SU-DHL-6 (cell line): ENCODE measurements at regions not wholly inside any gene's neighbourhood (a gene's known extent, or its start where the extent isn't known, plus 50 kb on each side); places are given as distances from the start of the nearest gene placed in this dataset.

Experiments
- H2AFZ ChIP-seq: fragments of 200-600 bp; sonication (generic); 2 replicates; pipeline ENCODE4 v1.6.1; 2014; ENCODE audit warnings: low read depth, mild to moderate bottlenecking, moderate library complexity, mixed read lengths, antibody characterized with exemption, low read length; ENCODE audit not compliant: severe bottlenecking
- H3F3A ChIP-seq: fragments of 200-600 bp; shearing (Covaris generic); 2 replicates; pipeline ENCODE4 v1.6.0; 2016; ENCODE audit warnings: antibody characterized with exemption, mild to moderate bottlenecking; ENCODE audit not compliant: insufficient read depth
- H3K27ac ChIP-seq: fragments of 200-600 bp; sonication (generic); 2 replicates; pipeline ENCODE4 v1.5.1; 2016; ENCODE audit warnings: low read depth, mild to moderate bottlenecking, low read length, moderate library complexity, mixed read lengths
- H3K27me3 ChIP-seq: fragments of 200-600 bp; sonication (generic), shearing (Covaris generic); 2 replicates; pipeline ENCODE4 v1.6.0; 2014; ENCODE audit warnings: mild to moderate bottlenecking, low read length
- H3K36me3 ChIP-seq: fragments of 200-600 bp; sonication (generic); 2 replicates; pipeline ENCODE4 v1.6.1; 2014; ENCODE audit warnings: mild to moderate bottlenecking, low read length, mixed read lengths
- H3K4me2 ChIP-seq: fragments of 300-600, 200-600 bp; shearing (Covaris generic), sonication (generic); 2 replicates; pipeline ENCODE4 v1.6.0; 2014; ENCODE audit warnings: low read length, low read depth, mild to moderate bottlenecking; ENCODE audit not compliant: poor library complexity, severe bottlenecking
- H3K4me3 ChIP-seq: fragments of 200-600 bp; sonication (generic); 2 replicates; pipeline ENCODE4 v1.5.1; 2014; ENCODE audit warnings: antibody characterized with exemption, low read length, mild to moderate bottlenecking, mixed read lengths; ENCODE audit not compliant: insufficient read depth, poor library complexity, severe bottlenecking
- H3K79me2 ChIP-seq: fragments of 200-600 bp; sonication (generic); 2 replicates; pipeline ENCODE4 v1.6.1; 2014; ENCODE audit warnings: mild to moderate bottlenecking, low read length, moderate library complexity; ENCODE audit not compliant: insufficient read depth
- H3K9ac ChIP-seq: fragments of 200-600 bp; sonication (generic); 2 replicates; pipeline ENCODE4 v1.7.0; 2014; ENCODE audit warnings: mild to moderate bottlenecking, low read length
- H3K9me2 ChIP-seq: fragments of 200-600 bp; sonication (generic); replicated peaks from 2 replicates; pipeline ENCODE4 v1.6.1; 2014; ENCODE audit warnings: low read length; ENCODE audit not compliant: insufficient read depth
- H3K9me3 ChIP-seq: fragments of 200-600 bp; sonication (generic); 2 replicates; pipeline ENCODE4 v1.6.1; 2014; ENCODE audit warnings: low read length, mixed read lengths; ENCODE audit not compliant: insufficient read depth
- H4K20me1 ChIP-seq: fragments of 200-600 bp; sonication (generic); 2 replicates; pipeline ENCODE4 v1.6.1; 2014; ENCODE audit warnings: low read depth, mild to moderate bottlenecking, antibody characterized with exemption, low read length, moderate library complexity, mixed read lengths
- EZH2phosphoT487 ChIP-seq: fragments of 200-600 bp; sonication (generic), shearing (Covaris generic); conservative IDR thresholded peaks from 2 replicates; pipeline ENCODE4 v1.6.1; 2018; ENCODE audit warnings: mild to moderate bottlenecking, antibody characterized with exemption, low read length, moderate library complexity, mixed read lengths
- TF ChIP-seq, protein P1 (sequence below): fragments of 200-600 bp; sonication (generic); IDR thresholded peaks from one replicate; pipeline ENCODE4 v1.5.1; 2017; ENCODE audit warnings: antibody characterized with exemption, mild to moderate bottlenecking, low read length, moderate library complexity; ENCODE audit not compliant: insufficient read depth, poor library complexity, severe bottlenecking

DNA sequence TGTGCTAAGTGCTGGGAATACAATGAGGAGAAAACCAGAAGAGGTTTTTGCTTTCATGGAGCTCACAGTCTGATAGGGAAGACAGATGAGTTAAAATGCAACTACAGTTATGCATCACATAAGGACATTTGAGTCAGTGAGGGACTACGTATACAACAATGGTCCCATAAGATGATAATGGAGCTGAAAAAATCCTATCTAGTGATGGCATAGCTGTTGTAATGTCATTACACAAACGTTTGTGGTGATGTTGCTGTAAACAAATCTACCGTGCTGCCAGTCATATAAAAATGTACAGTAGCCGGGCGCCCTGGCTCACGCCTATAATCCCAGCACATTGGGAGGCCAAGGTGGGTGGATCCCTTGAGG is 110.1 kb upstream of the RAD23B start:
- Histone ChIP-seq H3K27ac (no peak overlapping the region), H3K9me2 (no peaks in the 10 kb centered on the region), H3K4me2 (no peak overlapping the region), H3K27me3 (no peaks in the 10 kb centered on the region), H3K36me3 (no peaks in the 10 kb centered on the region), H3K4me3 (no peak overlapping the region), H4K20me1 (no peaks in the 10 kb centered on the region), H3K9ac (no peak overlapping the region), H3K79me2 (no peaks in the 10 kb centered on the region), H3F3A (no peaks in the 10 kb centered on the region), H3K9me3 (no peaks in the 10 kb centered on the region), H2AFZ (no peak overlapping the region)
- no peak for TF ChIP-seq EZH2phosphoT487
- TF ChIP-seq, protein P1, sequence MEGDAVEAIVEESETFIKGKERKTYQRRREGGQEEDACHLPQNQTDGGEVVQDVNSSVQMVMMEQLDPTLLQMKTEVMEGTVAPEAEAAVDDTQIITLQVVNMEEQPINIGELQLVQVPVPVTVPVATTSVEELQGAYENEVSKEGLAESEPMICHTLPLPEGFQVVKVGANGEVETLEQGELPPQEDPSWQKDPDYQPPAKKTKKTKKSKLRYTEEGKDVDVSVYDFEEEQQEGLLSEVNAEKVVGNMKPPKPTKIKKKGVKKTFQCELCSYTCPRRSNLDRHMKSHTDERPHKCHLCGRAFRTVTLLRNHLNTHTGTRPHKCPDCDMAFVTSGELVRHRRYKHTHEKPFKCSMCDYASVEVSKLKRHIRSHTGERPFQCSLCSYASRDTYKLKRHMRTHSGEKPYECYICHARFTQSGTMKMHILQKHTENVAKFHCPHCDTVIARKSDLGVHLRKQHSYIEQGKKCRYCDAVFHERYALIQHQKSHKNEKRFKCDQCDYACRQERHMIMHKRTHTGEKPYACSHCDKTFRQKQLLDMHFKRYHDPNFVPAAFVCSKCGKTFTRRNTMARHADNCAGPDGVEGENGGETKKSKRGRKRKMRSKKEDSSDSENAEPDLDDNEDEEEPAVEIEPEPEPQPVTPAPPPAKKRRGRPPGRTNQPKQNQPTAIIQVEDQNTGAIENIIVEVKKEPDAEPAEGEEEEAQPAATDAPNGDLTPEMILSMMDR: no peak

- Histone ChIP-seq H3F3A (no peaks in the 10 kb centered on the region), H3K27me3 (no peaks in the 10 kb centered on the region), H2AFZ (no peak overlapping the region), H4K20me1 (no peaks in the 10 kb centered on the region), H3K9ac (no peak overlapping the region), H3K27ac (no peak overlapping the region), H3K79me2 (no peaks in the 10 kb centered on the region), H3K36me3 (no peaks in the 10 kb centered on the region), H3K4me2 (no peak overlapping the region), H3K4me3 (no peak overlapping the region), H3K9me2 (no peaks in the 10 kb centered on the region), H3K9me3 (no peaks in the 10 kb centered on the region)
- TF ChIP-seq EZH2phosphoT487: no peak
- TF ChIP-seq, protein P1: no peak
Measured at GRCh38 chr9:107173422-107174180, 109.5 kb upstream of the RAD23B start.

DNA sequence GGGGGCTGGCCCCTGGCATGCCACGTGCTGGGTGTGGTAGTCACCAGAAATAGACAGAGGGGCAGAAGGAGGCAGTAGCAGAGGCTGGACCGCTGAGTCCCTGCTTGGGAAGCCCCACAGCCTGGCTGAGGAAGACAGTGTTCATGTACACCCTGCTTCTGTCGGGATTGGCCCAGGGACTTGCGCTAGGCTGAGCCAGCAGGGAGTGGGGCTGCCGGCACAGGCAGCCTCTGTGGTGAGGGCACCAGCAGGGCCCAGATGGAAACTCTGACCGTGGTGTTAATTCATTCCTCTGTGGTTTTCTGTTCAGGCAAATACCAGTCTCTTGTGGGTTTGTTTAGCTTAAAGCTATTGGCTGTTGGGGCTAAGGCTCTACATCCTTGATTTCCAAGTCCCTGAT is 108.6 kb upstream of the RAD23B start:
- no peaks in the 10 kb centered on the region for H3K79me2 ChIP-seq
- no peaks in the 10 kb centered on the region for H3K9me2 ChIP-seq
- no peaks in the 10 kb centered on the region for H4K20me1 ChIP-seq
- TF ChIP-seq, protein P1: no peak
- TF ChIP-seq EZH2phosphoT487: no peak
- no peak overlapping the region for H2AFZ ChIP-seq
- H3K4me3 ChIP-seq: no peak overlapping the region
- no peaks in the 10 kb centered on the region for H3K27me3 ChIP-seq
- H3K27ac ChIP-seq: no peak overlapping the region
- H3K9me3 ChIP-seq: no peaks in the 10 kb centered on the region
- no peaks in the 10 kb centered on the region for H3K36me3 ChIP-seq
- H3F3A ChIP-seq: no peaks in the 10 kb centered on the region
- no peak overlapping the region for H3K9ac ChIP-seq
- no peak overlapping the region for H3K4me2 ChIP-seq
